ENCODE measurements at regions not wholly inside any gene's neighbourhood (a gene's known extent, or its start where the extent isn't known, plus 50 kb on each side); places are given as distances from the start of the nearest gene placed in this dataset.
A peak's percentile ranks its signal among the peaks of the same experiment; 100 is the strongest.

DNA sequence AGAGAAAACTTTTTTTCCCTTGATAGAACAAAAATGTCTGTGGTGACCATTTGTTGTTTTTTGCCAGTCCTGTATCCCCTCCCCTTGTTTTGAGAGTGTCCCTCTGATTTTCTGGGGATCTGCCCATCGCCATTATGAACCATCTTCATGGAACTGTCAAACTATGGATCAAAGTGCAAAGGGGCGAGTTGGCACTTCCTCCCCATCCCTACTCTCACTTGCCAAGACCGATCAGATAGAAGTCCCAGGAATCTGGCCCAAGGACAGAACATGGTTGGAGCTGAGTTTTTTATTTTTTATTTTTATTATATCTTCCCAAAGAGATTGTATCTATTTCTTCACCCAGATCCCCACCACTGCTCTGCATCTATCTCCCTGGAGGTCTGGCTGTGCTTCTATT, 221.4 kb downstream of the IKZF2 start:
- Histone ChIP-seq H3K27ac (ENCODE audit: low read depth, low read length) (no peak overlapping the region), H3K27me3 (ENCODE audit: control insufficient read depth, insufficient read depth, low read length) (no peaks in the 10 kb centered on the region), H3K9me3 (ENCODE audit: control insufficient read depth, insufficient read depth, low read length) (no peaks in the 10 kb centered on the region; the same call in 1 of the 2 replicates), H3K4me3 (ENCODE audit: low read depth, low read length) (no peak overlapping the region)
- no peak for DNase-seq (ENCODE audit: low read depth, low spot score)
- ChIA-PET POLR2A (no interaction called here), CTCF (interaction anchor here (0.9 kb wide), 1 partner anchor 223 kb away, joined by 5 read pairs; no protein-coding TSS in a partner anchor)
- TF ChIP-seq, protein P1, sequence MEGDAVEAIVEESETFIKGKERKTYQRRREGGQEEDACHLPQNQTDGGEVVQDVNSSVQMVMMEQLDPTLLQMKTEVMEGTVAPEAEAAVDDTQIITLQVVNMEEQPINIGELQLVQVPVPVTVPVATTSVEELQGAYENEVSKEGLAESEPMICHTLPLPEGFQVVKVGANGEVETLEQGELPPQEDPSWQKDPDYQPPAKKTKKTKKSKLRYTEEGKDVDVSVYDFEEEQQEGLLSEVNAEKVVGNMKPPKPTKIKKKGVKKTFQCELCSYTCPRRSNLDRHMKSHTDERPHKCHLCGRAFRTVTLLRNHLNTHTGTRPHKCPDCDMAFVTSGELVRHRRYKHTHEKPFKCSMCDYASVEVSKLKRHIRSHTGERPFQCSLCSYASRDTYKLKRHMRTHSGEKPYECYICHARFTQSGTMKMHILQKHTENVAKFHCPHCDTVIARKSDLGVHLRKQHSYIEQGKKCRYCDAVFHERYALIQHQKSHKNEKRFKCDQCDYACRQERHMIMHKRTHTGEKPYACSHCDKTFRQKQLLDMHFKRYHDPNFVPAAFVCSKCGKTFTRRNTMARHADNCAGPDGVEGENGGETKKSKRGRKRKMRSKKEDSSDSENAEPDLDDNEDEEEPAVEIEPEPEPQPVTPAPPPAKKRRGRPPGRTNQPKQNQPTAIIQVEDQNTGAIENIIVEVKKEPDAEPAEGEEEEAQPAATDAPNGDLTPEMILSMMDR (IDR thresholded peaks at IDR 0.05; ENCODE audit: low read depth, low read length): no peak

DNA sequence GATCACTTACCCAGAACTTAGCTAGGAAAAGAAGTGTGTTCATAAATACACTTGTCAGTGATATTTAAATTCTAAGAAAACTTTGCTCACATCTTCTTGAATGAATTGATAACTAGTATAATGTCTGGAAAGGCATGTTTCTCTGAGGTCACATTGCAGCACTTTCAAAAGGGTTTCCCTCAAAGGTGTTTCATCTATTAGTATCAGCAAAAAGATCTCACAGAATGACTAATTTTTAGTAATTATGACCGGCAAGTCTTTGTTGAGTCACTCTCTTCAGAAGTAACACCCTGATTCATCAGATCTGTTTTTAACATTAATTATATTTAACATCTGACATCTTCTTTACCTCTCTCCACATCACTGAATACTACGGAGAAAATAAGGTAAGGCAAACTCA, 222.3 kb downstream of the IKZF2 start:
- CTCF ChIA-PET: interaction anchor here (0.9 kb wide), 1 partner anchor 224 kb away, joined by 5 read pairs; no protein-coding TSS in a partner anchor
- H3K4me3 ChIP-seq (ENCODE audit: low read depth, low read length): no peak overlapping the region
- no peak for DNase-seq (ENCODE audit: low read depth, low spot score)
- POLR2A ChIA-PET: no interaction called here
- TF ChIP-seq, protein P1 (IDR thresholded peaks at IDR 0.05; ENCODE audit: low read depth, low read length): no peak
- H3K27me3 ChIP-seq (ENCODE audit: control insufficient read depth, insufficient read depth, low read length): no peaks in the 10 kb centered on the region
- no peak overlapping the region for H3K27ac ChIP-seq (ENCODE audit: low read depth, low read length)
- H3K9me3 ChIP-seq (ENCODE audit: control insufficient read depth, insufficient read depth, low read length): peaks cover 3% of the 10 kb centered on the region; the same call in 1 of the 2 replicates

DNA sequence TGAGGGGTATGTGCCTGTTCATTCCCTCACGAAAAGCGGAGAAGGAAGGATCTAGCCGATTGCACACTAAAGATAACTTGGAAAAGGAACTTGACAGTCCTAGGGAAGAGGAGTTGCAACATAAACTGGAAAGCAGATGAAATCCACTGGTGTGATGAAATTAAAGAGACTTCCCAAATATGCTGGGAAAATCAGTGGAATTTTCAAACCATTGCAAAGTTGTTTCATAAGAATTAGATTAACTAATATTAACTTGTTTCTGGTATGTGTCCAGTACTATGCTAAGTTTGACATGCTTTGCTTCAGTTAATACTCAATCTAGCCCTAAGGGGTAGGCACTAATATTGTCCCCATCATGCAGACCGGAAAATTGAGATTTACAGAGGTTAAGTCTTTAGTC, 222.7 kb downstream of the IKZF2 start:
- CTCF ChIA-PET: interaction anchor here (0.9 kb wide), 1 partner anchor 224 kb away, joined by 5 read pairs; no protein-coding TSS in a partner anchor
- no peak overlapping the region for H3K27ac ChIP-seq (ENCODE audit: low read depth, low read length)
- no peaks in the 10 kb centered on the region for H3K27me3 ChIP-seq (ENCODE audit: control insufficient read depth, insufficient read depth, low read length)
- TF ChIP-seq, protein P1 (IDR thresholded peaks at IDR 0.05; ENCODE audit: low read depth, low read length): no peak
- peak; percentile 11 for DNase-seq (ENCODE audit: low read depth, low spot score)
- H3K4me3 ChIP-seq (ENCODE audit: low read depth, low read length): no peak overlapping the region
- H3K9me3 ChIP-seq (ENCODE audit: control insufficient read depth, insufficient read depth, low read length): peaks cover 3% of the 10 kb centered on the region; the same call in 1 of the 2 replicates
- POLR2A ChIA-PET: no interaction called here

DNA sequence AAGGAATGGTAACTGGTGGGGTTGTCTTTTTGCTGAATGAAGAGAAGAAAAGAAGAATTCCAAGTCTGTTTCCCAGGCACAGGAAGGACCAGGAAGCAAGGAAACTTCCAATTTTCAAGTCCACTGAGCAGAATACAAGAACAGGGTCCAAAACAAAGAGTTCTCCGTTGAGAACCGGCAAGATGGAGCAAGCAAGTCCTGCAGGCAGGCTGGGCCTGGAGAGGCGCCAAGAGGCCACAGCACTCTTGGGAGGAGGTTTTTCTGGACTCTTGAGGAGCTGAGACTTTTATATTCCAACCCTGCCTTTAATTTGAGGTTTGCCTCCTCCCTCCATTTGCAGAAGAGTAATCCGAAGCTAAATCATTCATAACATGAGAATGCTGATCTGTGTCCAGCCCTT, 224.5 kb downstream of the IKZF2 start:
- Histone ChIP-seq H3K4me3 (ENCODE audit: low read depth, low read length) (no peak overlapping the region), H3K9me3 (ENCODE audit: control insufficient read depth, insufficient read depth, low read length) (peaks cover 3% of the 10 kb centered on the region; the same call in 1 of the 2 replicates), H3K27me3 (ENCODE audit: control insufficient read depth, insufficient read depth, low read length) (no peaks in the 10 kb centered on the region), H3K27ac (ENCODE audit: low read depth, low read length) (no peak overlapping the region)
- ChIA-PET CTCF (interaction anchor here (0.9 kb wide), 1 partner anchor 226 kb away, joined by 3 read pairs; no protein-coding TSS in a partner anchor), POLR2A (no interaction called here)
- no peak for DNase-seq (ENCODE audit: low read depth, low spot score)
- TF ChIP-seq, protein P1 (IDR thresholded peaks at IDR 0.05; ENCODE audit: low read depth, low read length): no peak

DNA sequence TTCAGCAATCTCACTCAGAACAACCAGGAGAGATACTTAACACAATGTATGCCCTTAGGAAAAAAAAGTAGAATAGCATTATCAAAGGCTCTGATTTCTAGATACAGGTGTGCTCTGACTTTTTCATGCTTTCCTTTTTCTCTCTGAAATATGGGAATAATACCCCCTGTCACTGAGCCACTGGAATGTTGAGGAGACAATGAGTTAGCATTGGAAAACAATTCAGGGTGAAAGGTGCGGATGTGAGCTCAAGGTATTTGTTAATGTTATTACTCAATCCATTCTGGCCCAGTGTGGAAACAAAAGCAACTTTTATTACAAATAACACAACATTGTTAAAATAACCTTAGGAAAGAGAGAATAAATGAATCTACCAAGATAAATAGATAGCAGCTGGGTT, 228.0 kb downstream of the IKZF2 start:
- POLR2A ChIA-PET: no interaction called here
- CTCF ChIA-PET: no interaction called here
- no peak overlapping the region for H3K4me3 ChIP-seq (ENCODE audit: low read depth, low read length)
- H3K27ac ChIP-seq (ENCODE audit: low read depth, low read length): no peak overlapping the region
- peaks cover 3% of the 10 kb centered on the region; the same call in 1 of the 2 replicates for H3K9me3 ChIP-seq (ENCODE audit: control insufficient read depth, insufficient read depth, low read length)
- TF ChIP-seq, protein P1 (IDR thresholded peaks at IDR 0.05; ENCODE audit: low read depth, low read length): no peak
- no peaks in the 10 kb centered on the region for H3K27me3 ChIP-seq (ENCODE audit: control insufficient read depth, insufficient read depth, low read length)
- no peak for DNase-seq (ENCODE audit: low read depth, low spot score)
